Esophagus squamous epithelium (tissue), 5 donors: ENCODE measurements at regions not wholly inside any gene's neighbourhood (a gene's known extent, or its start where the extent isn't known, plus 50 kb on each side); places are given as distances from the start of the nearest gene placed in this dataset.

ENCODE experiments used
- DNase-seq: peaks from one replicate; lab custom pipeline; 2025; lab: John Stamatoyannopoulos, UW
- H3K27ac ChIP-seq, 4 donors: fragments of 200-600 bp; sonication (generic); one replicate each; pipeline ENCODE4 v1.5.1; 2016 to 2019; ENCODE audit warnings: mild to moderate bottlenecking in 1 of 4
- H3K27me3 ChIP-seq, 4 donors: fragments of 200-600 bp; sonication (generic); 1 replicate in 3 of 4; 2 replicates in 1 of 4; pipeline versions ENCODE4 v1.5.1 to v1.6.0; 2017 to 2021; ENCODE audit warnings: antibody characterized with exemption in 1 of 4
- H3K36me3 ChIP-seq, 3 donors: fragments of 200-600 bp; sonication (generic); one replicate each; pipeline ENCODE4 v1.5.1; 2016 to 2019
- H3K4me1 ChIP-seq, 3 donors: fragments of 200-600 bp; sonication (generic); one replicate each; pipeline ENCODE4 v1.5.1; 2017 to 2019
- H3K4me3 ChIP-seq, 4 donors: fragments of 200-600 bp; sonication (generic); 1 replicate in 3 of 4; 2 replicates in 1 of 4; pipeline ENCODE4 v1.5.1; 2016 to 2019; ENCODE audit warnings: mild to moderate bottlenecking in 2 of 4, moderate library complexity in 1 of 4
- H3K9me3 ChIP-seq, 3 donors: fragments of 200-600 bp; sonication (generic); one replicate each; pipeline ENCODE4 v1.5.1; 2016 to 2019
- CTCF ChIP-seq, 6 experiments: fragments of 450-650 bp in 4 of 6; fragments of 200-600 bp in 2 of 6; sonication (generic) in 2 of 6; IDR thresholded peaks; one replicate each; pipeline ENCODE4 v1.5.1; 2016 to 2019; ENCODE audit warnings: antibody characterized with exemption in 6 of 6, mild to moderate bottlenecking in 4 of 6, moderate library complexity in 4 of 6
- POLR2A ChIP-seq, 4 donors: fragments of 450-650 bp; IDR thresholded peaks; one replicate each; pipeline ENCODE4 v1.6.1; 2017; ENCODE audit warnings: antibody characterized with exemption in 4 of 4, mild to moderate bottlenecking in 4 of 4, moderate library complexity in 3 of 4
- WGBS, 2 donors: methylation state at CpG; one replicate each; pipeline ENCODE4 v1.1.5; 2018; 5-methylcytosine and 5-hydroxymethylcytosine counted together
- intact Hi-C: fragments of 100-400 bp; cut with DNase I; formaldehyde crosslinking; loops from one replicate; pipeline ENCODE4 v1.15.0; 2022
- donor health status: DM: yes; HTN: yes; CAD: no.

- intact Hi-C loops, result no loop called here
- H3K4me3 ChIP-seq, result no peak overlapping the region
- H3K4me1 ChIP-seq, result no peaks in the 10 kb centered on the region
- WGBS, 2 donors, result 56 to 73% methylated on average over 1 of the region's 1 CpG
- H3K27me3 ChIP-seq, result no peaks in the 10 kb centered on the region
- H3K9me3 ChIP-seq, result peaks cover 0 to 6% (median 0%) of the 10 kb centered on the region in 3 donors
- no peaks in the 10 kb centered on the region for H3K36me3 ChIP-seq
- no peak for TF ChIP-seq POLR2A (IDR thresholded peaks at IDR 0.05)
- no peak for TF ChIP-seq CTCF (IDR thresholded peaks at IDR 0.05)
- DNase-seq, result no peak
- no peak overlapping the region for H3K27ac ChIP-seq
These were observed 532.8 kb downstream of the FOXG1 start for GRCh38 chr14:29299372-29299771.

GRCh38 chr14:29301571-29301970 is 535.0 kb downstream of the FOXG1 start:
- TF ChIP-seq POLR2A (IDR thresholded peaks at IDR 0.05), result no peak
- no peak for TF ChIP-seq CTCF (IDR thresholded peaks at IDR 0.05)
- no peak overlapping the region for H3K4me3 ChIP-seq
- no peaks in the 10 kb centered on the region for H3K9me3 ChIP-seq
- H3K27me3 ChIP-seq, result no peaks in the 10 kb centered on the region
- no peaks in the 10 kb centered on the region for H3K4me1 ChIP-seq
- DNase-seq, result no peak
- intact Hi-C loops, result no loop called here
- H3K36me3 ChIP-seq, result no peaks in the 10 kb centered on the region
- H3K27ac ChIP-seq, result no peak overlapping the region

- H3K4me3 ChIP-seq, result no peak overlapping the region
- intact Hi-C loops, result no loop called here
- peaks cover 0 to 4% (median 0%) of the 10 kb centered on the region in 3 donors for H3K9me3 ChIP-seq
- no peaks in the 10 kb centered on the region for H3K4me1 ChIP-seq
- no peak overlapping the region for H3K27ac ChIP-seq
- no peak for DNase-seq
- TF ChIP-seq CTCF (IDR thresholded peaks at IDR 0.05), result no peak
- TF ChIP-seq POLR2A (IDR thresholded peaks at IDR 0.05), result no peak
- H3K36me3 ChIP-seq, result no peaks in the 10 kb centered on the region
- no peaks in the 10 kb centered on the region for H3K27me3 ChIP-seq
These were observed 543.6 kb downstream of the FOXG1 start for GRCh38 chr14:29310210-29310609.

GRCh38 chr14:29310757-29311156 is 544.2 kb downstream of the FOXG1 start:
- intact Hi-C loops, result no loop called here
- Histone ChIP-seq H3K27ac (no peak overlapping the region), H3K27me3 (no peaks in the 10 kb centered on the region), H3K9me3 (peaks cover 0 to 4% (median 0%) of the 10 kb centered on the region in 3 donors), H3K4me3 (no peak overlapping the region), H3K36me3 (no peaks in the 10 kb centered on the region), H3K4me1 (no peaks in the 10 kb centered on the region)
- TF ChIP-seq CTCF (IDR thresholded peaks at IDR 0.05) (no peak), POLR2A (IDR thresholded peaks at IDR 0.05) (no peak)
- DNase-seq, result no peak
- WGBS, 2 donors, result 58 to 75% methylated on average over 1 of the region's 1 CpG

- intact Hi-C loops, result no loop called here
- Histone ChIP-seq H3K9me3 (peaks cover 0 to 4% (median 0%) of the 10 kb centered on the region in 3 donors), H3K36me3 (no peaks in the 10 kb centered on the region), H3K27ac (no peak overlapping the region), H3K4me3 (no peak overlapping the region), H3K4me1 (no peaks in the 10 kb centered on the region), H3K27me3 (no peaks in the 10 kb centered on the region)
- TF ChIP-seq POLR2A (IDR thresholded peaks at IDR 0.05), result no peak
- TF ChIP-seq CTCF (IDR thresholded peaks at IDR 0.05), result no peak
- DNase-seq, result no peak
- 23 to 33% methylated on average over 2 of the region's 2 CpGs for WGBS, 2 donors
These were observed 545.4 kb downstream of the FOXG1 start for GRCh38 chr14:29311983-29312382.
